ENCODE measurements at regions not wholly inside any gene's neighbourhood (a gene's known extent, or its start where the extent isn't known, plus 50 kb on each side); places are given as distances from the start of the nearest gene placed in this dataset.

GRCh38 chr12:42958291-42958674, 368.7 kb upstream of the PRICKLE1 start:
- TF ChIP-seq CTCF (IDR thresholded peaks at IDR 0.05; ENCODE audit: poor library complexity, severe bottlenecking) (no peak), POLR2AphosphoS5 (IDR thresholded peaks at IDR 0.05) (no peak), EP300 (conservative IDR thresholded peaks at IDR 0.05; ENCODE audit: poor library complexity, severe bottlenecking) (no peak), MXI1 (conservative IDR thresholded peaks at IDR 0.05; ENCODE audit: poor library complexity, severe bottlenecking) (no peak), SMC3 (conservative IDR thresholded peaks at IDR 0.05; ENCODE audit: poor library complexity) (no peak)
